HEK293 (cell line): ENCODE measurements at regions not wholly inside any gene's neighbourhood (a gene's known extent, or its start where the extent isn't known, plus 50 kb on each side); places are given as distances from the start of the nearest gene placed in this dataset.

ENCODE experiments used
- CTCF ChIA-PET: fragments of 350-600 bp; formaldehyde crosslinking; extraction: SDS; loops from one replicate; lab custom pipeline; 2021; ENCODE audit warnings: antibody characterized with exemption; lab: Yijun Ruan, JAX
- POLR2A ChIA-PET: fragments of 300-600 bp; formaldehyde crosslinking; extraction: SDS; loops from one replicate; lab custom pipeline; 2020; ENCODE audit warnings: antibody characterized with exemption, inconsistent platforms; lab: Yijun Ruan, JAX
- H3K27ac ChIP-seq: fragments of 200-500 bp; sonication (Bioruptor generic); 2 replicates; pipeline ENCODE4 v1.5.1; 2014; ENCODE audit warnings: low read depth, low read length, control low read depth, inconsistent platforms; ENCODE audit errors: extremely low read depth
- H3K36me3 ChIP-seq, 2 experiments: fragments of 200-500 bp in 1 of 2; sonication (Bioruptor generic) in 1 of 2; 1 replicate in 1 of 2; 2 replicates in 1 of 2; pipeline ENCODE4 v1.5.1; 2014 to 2017; ENCODE audit warnings: inconsistent platforms in 2 of 2, low read length in 2 of 2; ENCODE audit not compliant: control insufficient read depth in 2 of 2, insufficient read depth in 1 of 2
- H3K4me1 ChIP-seq: fragments of 200-500 bp; sonication (Bioruptor generic); 2 replicates; pipeline ENCODE4 v1.5.1; 2014; ENCODE audit warnings: mild to moderate bottlenecking, low read length, inconsistent platforms; ENCODE audit not compliant: control insufficient read depth, insufficient read depth
- H3K4me3 ChIP-seq: 2 replicates; pipeline ENCODE4 v1.5.1; 2011; ENCODE audit warnings: low read depth, mild to moderate bottlenecking, control low read depth, low read length, moderate library complexity
- H3K9me3 ChIP-seq: fragments of 200-500 bp; sonication (Bioruptor generic); 2 replicates; pipeline ENCODE4 v1.5.1; 2014; ENCODE audit warnings: low read depth, low read length, inconsistent platforms; ENCODE audit not compliant: control insufficient read depth, insufficient read depth
- EGR2 ChIP-seq: fragments of 450-650 bp; formaldehyde crosslinking; IDR thresholded peaks from 2 replicates; pipeline ENCODE4 v1.5.1; 2016; ENCODE audit warnings: low read depth, missing biosample characterization, missing genetic modification characterization
- HOXC10 ChIP-seq: sonication (generic); formaldehyde crosslinking; IDR thresholded peaks from 2 replicates; pipeline ENCODE4 v1.8.1; 2023; ENCODE audit warnings: mild to moderate bottlenecking, missing genetic modification reagents
- KLF8 ChIP-seq: fragments of 450-650 bp; formaldehyde crosslinking; IDR thresholded peaks from 2 replicates; pipeline ENCODE4 v1.5.1; 2016; ENCODE audit warnings: missing biosample characterization, missing genetic modification characterization
- MEIS1 ChIP-seq: sonication (generic); formaldehyde crosslinking; IDR thresholded peaks from 2 replicates; pipeline ENCODE4 v1.8.1; 2022; ENCODE audit warnings: missing genetic modification reagents, mild to moderate bottlenecking, borderline replicate concordance
- SETDB1 ChIP-seq: IDR thresholded peaks from one replicate; pipeline ENCODE4 v1.6.1; 2017; ENCODE audit warnings: mild to moderate bottlenecking, low read length, moderate library complexity, mixed read lengths; ENCODE audit not compliant: insufficient read length
- ZFHX2 ChIP-seq: fragments of 450-650 bp; formaldehyde crosslinking; conservative IDR thresholded peaks from 2 replicates; pipeline ENCODE4 v1.5.1; 2016; ENCODE audit warnings: missing biosample characterization, missing genetic modification characterization
- ZNF174 ChIP-seq: fragments of 450-650 bp; formaldehyde crosslinking; IDR thresholded peaks from 2 replicates; pipeline ENCODE4 v1.5.0; 2017; ENCODE audit warnings: missing biosample characterization, mild to moderate bottlenecking, missing genetic modification characterization
- ZNF350 ChIP-seq: fragments of 450-650 bp; formaldehyde crosslinking; IDR thresholded peaks from 2 replicates; pipeline ENCODE4 v1.5.0; 2017; ENCODE audit warnings: missing biosample characterization, mild to moderate bottlenecking, missing genetic modification characterization
- ZNF670 ChIP-seq: fragments of 450-650 bp; formaldehyde crosslinking; IDR thresholded peaks from 2 replicates; pipeline ENCODE4 v1.5.1; 2016; ENCODE audit warnings: missing biosample characterization, missing genetic modification characterization, low read depth
- ZNF792 ChIP-seq: fragments of 450-650 bp; formaldehyde crosslinking; IDR thresholded peaks from 2 replicates; pipeline ENCODE4 v1.5.1; 2016; ENCODE audit warnings: missing biosample characterization, missing genetic modification characterization
- ZNF837 ChIP-seq: fragments of 450-650 bp; formaldehyde crosslinking; IDR thresholded peaks from 2 replicates; pipeline ENCODE4 v1.5.1; 2016; ENCODE audit warnings: missing biosample characterization, missing genetic modification characterization
- TF ChIP-seq, protein P1 (sequence below): fragments of 450-650 bp; formaldehyde crosslinking; IDR thresholded peaks from 2 replicates; pipeline ENCODE4 v1.5.1; 2016; ENCODE audit warnings: missing biosample characterization, missing genetic modification characterization, borderline replicate concordance
- TF ChIP-seq, protein P2 (sequence below): fragments of 450-650 bp; formaldehyde crosslinking; IDR thresholded peaks from 2 replicates; pipeline ENCODE4 v1.5.1; 2016; ENCODE audit warnings: missing biosample characterization, missing genetic modification characterization
- TF ChIP-seq, protein P3 (sequence below): fragments of 450-650 bp; formaldehyde crosslinking; IDR thresholded peaks from 2 replicates; pipeline ENCODE4 v1.5.1; 2016; ENCODE audit warnings: missing biosample characterization, missing genetic modification characterization

DNA sequence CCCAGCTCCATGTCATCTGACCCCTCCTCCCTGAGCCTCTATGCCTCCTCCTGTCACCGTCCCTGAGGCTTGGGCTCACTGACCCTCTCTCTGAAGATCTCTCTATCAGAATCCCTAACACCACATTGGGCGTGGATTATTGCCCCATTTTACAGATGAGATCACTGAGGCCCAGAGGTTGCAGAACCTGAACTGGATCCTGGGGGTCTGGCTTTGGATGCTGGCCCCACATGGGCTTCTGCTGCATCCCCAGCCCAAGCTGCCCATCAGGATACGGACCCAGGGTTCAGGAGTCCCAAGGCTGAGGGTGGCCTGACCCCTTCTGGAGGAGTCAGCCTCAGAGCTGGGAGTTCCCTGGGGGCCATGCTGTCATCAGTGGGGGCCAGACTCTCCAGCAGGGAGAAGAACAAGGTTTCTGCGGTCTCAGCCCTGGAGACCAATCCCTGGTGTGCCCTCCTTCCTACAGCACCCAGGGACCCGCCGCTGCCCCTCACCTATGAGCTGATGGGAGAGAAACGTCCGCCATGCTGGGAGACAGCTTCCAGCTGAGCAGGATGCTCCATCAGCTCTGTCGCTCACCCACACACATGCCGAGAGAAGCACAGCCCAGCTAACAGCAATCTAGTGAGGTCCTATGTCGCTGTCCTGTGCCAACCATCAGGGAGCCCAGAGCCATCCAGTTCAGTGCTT lies 273.1 kb downstream of the UACA start:
- TF ChIP-seq KLF8 (tag by site-specific recombination) (peak; percentile 29; the same call in 1 of the 2 replicates), SETDB1 (no peak), ZNF670 (no peak), ZNF350 (no peak)
- CTCF ChIA-PET, result interaction anchor here (0.7 to 6.9 kb wide), 7 partner anchors 13 to 1013 kb away, joined by 3 to 181 read pairs (median 4); no protein-coding TSS in a partner anchor
- Histone ChIP-seq H3K27ac (no peak overlapping the region), H3K9me3 (no peaks in the 10 kb centered on the region), H3K4me3 (no peak overlapping the region), H3K36me3 (no peaks in the 10 kb centered on the region), H3K4me1 (peaks cover 35% of the 10 kb centered on the region)
- POLR2A ChIA-PET, result interaction anchor here (0.9 kb wide), 3 partner anchors 19 to 392 kb away, joined by 3 read pairs; partner anchors contain the start of gene TLE3

DNA sequence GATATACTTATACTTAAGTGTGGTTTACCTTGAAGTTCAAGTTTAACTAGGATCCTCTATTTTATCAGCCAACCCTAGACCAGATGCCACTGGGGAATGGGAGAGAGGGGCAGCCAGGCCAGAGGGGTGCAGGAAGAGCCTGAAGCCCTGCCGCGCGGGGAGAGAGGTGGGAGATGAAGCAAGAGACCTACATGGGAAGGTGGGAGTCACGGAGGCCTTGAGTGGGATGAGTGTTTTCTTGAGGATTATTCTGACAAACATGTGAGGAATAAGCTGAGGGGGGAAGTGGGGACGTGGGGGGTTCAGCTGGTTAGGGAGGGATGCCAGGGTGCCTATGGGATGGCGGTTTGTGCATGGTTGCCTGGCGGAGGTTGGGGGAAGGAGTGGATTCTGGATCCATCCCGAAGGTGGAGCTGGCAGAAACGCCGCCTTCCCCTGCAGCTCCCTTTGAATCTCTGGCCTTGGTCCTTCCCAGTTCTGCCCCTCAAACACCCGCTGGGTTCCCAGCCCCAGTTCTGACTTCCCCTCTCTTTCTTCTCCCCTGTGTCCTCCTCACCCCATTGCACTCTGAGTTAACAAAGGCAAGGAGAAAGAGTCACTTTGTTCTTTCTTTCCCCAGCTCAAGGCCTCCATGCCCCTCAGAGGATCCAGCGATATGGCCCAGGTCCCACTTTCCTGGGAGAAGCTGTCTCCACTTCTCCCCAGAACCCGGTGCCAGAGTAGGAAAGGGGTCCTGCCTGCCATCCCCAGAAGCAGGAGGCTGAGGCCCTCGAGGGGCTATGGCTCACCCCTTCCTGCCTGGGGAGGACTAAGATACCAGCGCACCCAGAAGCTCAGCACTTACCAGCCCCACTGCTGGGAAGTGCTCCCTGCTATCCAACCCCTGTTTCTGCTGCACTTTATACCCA lies 274.2 kb downstream of the UACA start:
- ChIA-PET CTCF (interaction anchor here (0.6 to 6.9 kb wide), 18 partner anchors 12 to 1012 kb away, joined by 3 to 181 read pairs (median 7); no protein-coding TSS in a partner anchor), POLR2A (interaction anchor here (0.6 to 1.2 kb wide), 5 partner anchors 18 to 392 kb away, joined by 3 to 4 read pairs (median 3); partner anchors contain the start of gene TLE3)
- Histone ChIP-seq H3K4me3 (no peak overlapping the region), H3K9me3 (no peaks in the 10 kb centered on the region), H3K27ac (no peak overlapping the region; the same call in 1 of the 2 replicates), H3K36me3 (no peaks in the 10 kb centered on the region), H3K4me1 (peaks cover 24% of the 10 kb centered on the region)
- TF ChIP-seq MEIS1 (no peak), ZFHX2 (peak; percentile 72), ZNF837 (tag by site-specific recombination) (no peak), ZNF792 (no peak), ZNF174 (tag by site-specific recombination) (no peak), HOXC10 (CRISPR knock-in tag) (no peak), EGR2 (tag by site-specific recombination) (peak; percentile 85)
- TF ChIP-seq, protein P1, sequence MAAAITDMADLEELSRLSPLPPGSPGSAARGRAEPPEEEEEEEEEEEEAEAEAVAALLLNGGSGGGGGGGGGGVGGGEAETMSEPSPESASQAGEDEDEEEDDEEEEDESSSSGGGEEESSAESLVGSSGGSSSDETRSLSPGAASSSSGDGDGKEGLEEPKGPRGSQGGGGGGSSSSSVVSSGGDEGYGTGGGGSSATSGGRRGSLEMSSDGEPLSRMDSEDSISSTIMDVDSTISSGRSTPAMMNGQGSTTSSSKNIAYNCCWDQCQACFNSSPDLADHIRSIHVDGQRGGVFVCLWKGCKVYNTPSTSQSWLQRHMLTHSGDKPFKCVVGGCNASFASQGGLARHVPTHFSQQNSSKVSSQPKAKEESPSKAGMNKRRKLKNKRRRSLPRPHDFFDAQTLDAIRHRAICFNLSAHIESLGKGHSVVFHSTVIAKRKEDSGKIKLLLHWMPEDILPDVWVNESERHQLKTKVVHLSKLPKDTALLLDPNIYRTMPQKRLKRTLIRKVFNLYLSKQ (tag by site-specific recombination), result no peak
- TF ChIP-seq, protein P2, sequence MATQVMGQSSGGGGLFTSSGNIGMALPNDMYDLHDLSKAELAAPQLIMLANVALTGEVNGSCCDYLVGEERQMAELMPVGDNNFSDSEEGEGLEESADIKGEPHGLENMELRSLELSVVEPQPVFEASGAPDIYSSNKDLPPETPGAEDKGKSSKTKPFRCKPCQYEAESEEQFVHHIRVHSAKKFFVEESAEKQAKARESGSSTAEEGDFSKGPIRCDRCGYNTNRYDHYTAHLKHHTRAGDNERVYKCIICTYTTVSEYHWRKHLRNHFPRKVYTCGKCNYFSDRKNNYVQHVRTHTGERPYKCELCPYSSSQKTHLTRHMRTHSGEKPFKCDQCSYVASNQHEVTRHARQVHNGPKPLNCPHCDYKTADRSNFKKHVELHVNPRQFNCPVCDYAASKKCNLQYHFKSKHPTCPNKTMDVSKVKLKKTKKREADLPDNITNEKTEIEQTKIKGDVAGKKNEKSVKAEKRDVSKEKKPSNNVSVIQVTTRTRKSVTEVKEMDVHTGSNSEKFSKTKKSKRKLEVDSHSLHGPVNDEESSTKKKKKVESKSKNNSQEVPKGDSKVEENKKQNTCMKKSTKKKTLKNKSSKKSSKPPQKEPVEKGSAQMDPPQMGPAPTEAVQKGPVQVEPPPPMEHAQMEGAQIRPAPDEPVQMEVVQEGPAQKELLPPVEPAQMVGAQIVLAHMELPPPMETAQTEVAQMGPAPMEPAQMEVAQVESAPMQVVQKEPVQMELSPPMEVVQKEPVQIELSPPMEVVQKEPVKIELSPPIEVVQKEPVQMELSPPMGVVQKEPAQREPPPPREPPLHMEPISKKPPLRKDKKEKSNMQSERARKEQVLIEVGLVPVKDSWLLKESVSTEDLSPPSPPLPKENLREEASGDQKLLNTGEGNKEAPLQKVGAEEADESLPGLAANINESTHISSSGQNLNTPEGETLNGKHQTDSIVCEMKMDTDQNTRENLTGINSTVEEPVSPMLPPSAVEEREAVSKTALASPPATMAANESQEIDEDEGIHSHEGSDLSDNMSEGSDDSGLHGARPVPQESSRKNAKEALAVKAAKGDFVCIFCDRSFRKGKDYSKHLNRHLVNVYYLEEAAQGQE, result peak; percentile 66
- TF ChIP-seq, protein P3, sequence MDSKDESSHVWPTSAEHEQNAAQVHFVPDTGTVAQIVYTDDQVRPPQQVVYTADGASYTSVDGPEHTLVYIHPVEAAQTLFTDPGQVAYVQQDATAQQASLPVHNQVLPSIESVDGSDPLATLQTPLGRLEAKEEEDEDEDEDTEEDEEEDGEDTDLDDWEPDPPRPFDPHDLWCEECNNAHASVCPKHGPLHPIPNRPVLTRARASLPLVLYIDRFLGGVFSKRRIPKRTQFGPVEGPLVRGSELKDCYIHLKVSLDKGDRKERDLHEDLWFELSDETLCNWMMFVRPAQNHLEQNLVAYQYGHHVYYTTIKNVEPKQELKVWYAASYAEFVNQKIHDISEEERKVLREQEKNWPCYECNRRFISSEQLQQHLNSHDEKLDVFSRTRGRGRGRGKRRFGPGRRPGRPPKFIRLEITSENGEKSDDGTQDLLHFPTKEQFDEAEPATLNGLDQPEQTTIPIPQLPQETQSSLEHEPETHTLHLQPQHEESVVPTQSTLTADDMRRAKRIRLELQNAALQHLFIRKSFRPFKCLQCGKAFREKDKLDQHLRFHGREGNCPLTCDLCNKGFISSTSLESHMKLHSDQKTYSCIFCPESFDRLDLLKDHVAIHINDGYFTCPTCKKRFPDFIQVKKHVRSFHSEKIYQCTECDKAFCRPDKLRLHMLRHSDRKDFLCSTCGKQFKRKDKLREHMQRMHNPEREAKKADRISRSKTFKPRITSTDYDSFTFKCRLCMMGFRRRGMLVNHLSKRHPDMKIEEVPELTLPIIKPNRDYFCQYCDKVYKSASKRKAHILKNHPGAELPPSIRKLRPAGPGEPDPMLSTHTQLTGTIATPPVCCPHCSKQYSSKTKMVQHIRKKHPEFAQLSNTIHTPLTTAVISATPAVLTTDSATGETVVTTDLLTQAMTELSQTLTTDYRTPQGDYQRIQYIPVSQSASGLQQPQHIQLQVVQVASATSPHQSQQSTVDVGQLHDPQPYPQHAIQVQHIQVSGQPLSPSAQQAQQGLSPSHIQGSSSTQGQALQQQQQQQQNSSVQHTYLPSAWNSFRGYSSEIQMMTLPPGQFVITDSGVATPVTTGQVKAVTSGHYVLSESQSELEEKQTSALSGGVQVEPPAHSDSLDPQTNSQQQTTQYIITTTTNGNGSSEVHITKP (tag by site-specific recombination), result peak; percentile 82
